NCI-H748 treated with DMSO at 0.1 percent for 48 hours (cell line): ENCODE measurements at regions not wholly inside any gene's neighbourhood (a gene's known extent, or its start where the extent isn't known, plus 50 kb on each side); places are given as distances from the start of the nearest gene placed in this dataset.

Experiments used
- DNase-seq: peaks from one replicate; lab custom pipeline; 2025; lab: John Stamatoyannopoulos, UW

- peak; percentile 78 for DNase-seq
These were observed 137.8 kb upstream of the KLHL29 start for GRCh38 chr2:23246992-23247683.

- no peak for DNase-seq
These were observed 136.3 kb upstream of the KLHL29 start for GRCh38 chr2:23248667-23249066.

GRCh38 chr2:23249348-23249747 is 135.6 kb upstream of the KLHL29 start:
- DNase-seq: no peak

- no peak for DNase-seq
These were observed 134.6 kb upstream of the KLHL29 start for GRCh38 chr2:23250371-23250770.

- DNase-seq: no peak
These were observed 128.3 kb upstream of the KLHL29 start for GRCh38 chr2:23256643-23257042.

GRCh38 chr2:23260621-23261020 is 124.4 kb upstream of the KLHL29 start:
- DNase-seq: no peak

- no peak for DNase-seq
These were observed 116.3 kb upstream of the KLHL29 start for GRCh38 chr2:23268467-23269263.

GRCh38 chr2:23269747-23270146 is 115.2 kb upstream of the KLHL29 start:
- DNase-seq: no peak

- DNase-seq: no peak
These were observed 114.2 kb upstream of the KLHL29 start for GRCh38 chr2:23270810-23271209.

- DNase-seq: no peak
These were observed 113.7 kb upstream of the KLHL29 start for GRCh38 chr2:23271230-23271629.

GRCh38 chr2:23273786-23274185 is 111.2 kb upstream of the KLHL29 start:
- no peak for DNase-seq

GRCh38 chr2:23280401-23280800 is 104.6 kb upstream of the KLHL29 start:
- DNase-seq: no peak

- DNase-seq: no peak
These were observed 101.3 kb upstream of the KLHL29 start for GRCh38 chr2:23283653-23284052.

GRCh38 chr2:23285091-23285800 is 99.7 kb upstream of the KLHL29 start:
- no peak for DNase-seq

- DNase-seq: no peak
These were observed 98.8 kb upstream of the KLHL29 start for GRCh38 chr2:23286031-23286757.

GRCh38 chr2:23286758-23287704 is 97.9 kb upstream of the KLHL29 start:
- no peak for DNase-seq

GRCh38 chr2:23289671-23290070 is 95.3 kb upstream of the KLHL29 start:
- no peak for DNase-seq

- no peak for DNase-seq
These were observed 93.7 kb upstream of the KLHL29 start for GRCh38 chr2:23291239-23291638.

- DNase-seq: no peak
These were observed 93.0 kb upstream of the KLHL29 start for GRCh38 chr2:23292024-23292423.

GRCh38 chr2:23293063-23293462 is 91.9 kb upstream of the KLHL29 start:
- no peak for DNase-seq

- no peak for DNase-seq
These were observed 91.2 kb upstream of the KLHL29 start for GRCh38 chr2:23293731-23294130.
